ENCODE measurements at regions not wholly inside any gene's neighbourhood (a gene's known extent, or its start where the extent isn't known, plus 50 kb on each side); places are given as distances from the start of the nearest gene placed in this dataset.
"Not testable (repeated sequence)": the region's sequence is repeated elsewhere in the genome, so short reads cannot be mapped to it uniquely, and the experiment has no call there.

DNA sequence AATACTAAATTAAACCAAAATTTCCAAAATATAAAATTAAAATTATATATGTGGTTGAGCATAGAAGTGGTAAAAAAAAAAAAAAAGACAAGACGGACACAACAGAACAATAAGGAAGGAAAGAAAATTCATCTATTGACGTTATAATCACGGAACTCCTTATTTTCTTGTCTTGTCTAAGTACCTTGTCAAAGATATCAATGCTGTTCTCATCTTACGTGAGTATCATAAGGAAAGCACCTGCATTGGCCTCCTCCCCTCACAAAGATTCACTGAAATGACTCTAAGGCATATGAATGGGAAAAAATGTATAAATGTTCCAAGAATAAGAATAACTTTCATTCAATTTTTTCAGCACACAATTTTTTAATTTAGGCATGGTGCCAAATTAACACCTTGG lies 135.4 kb downstream of the PPP1R3A start:
- no peak for DNase-seq (ENCODE audit: low spot score)

DNA sequence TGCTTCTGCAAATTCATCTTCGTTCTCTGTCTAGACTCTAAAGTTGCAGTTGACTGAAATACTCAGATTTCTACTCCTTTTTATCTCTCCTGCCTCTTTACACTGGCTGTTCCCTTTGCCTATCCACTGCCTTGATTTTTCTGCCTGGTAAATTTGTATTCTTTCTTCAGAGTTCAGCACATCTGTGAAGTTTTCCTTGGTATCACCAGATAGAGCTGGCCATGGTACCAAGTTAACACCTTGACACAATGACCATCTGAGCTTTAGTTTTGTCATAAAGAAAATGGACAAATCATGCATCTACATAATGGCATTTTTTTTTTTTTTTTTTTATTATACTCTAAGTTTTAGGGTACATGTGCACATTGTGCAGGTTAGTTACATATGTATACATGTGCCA lies 143.0 kb downstream of the PPP1R3A start:
- DNase-seq (ENCODE audit: low spot score): no peak

DNA sequence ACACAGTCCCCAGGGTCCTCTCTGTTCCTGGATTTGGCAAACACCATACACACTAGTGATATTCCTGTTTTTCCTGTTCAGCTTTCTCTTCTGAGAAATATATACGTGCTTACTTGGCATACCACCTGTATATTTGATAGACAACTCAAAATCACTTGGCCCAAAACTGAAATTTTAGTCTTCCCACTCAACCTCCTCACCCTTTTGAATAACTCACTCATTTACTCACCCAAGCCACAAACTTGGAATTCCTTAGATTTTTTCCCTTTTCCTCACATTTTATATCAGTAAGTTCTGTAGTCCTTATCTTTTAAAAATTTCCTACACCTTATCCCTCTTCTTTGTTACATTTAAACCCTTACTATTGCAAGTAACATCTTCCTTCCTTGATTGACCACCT lies 143.4 kb downstream of the PPP1R3A start:
- DNase-seq (ENCODE audit: low spot score): no peak

DNA sequence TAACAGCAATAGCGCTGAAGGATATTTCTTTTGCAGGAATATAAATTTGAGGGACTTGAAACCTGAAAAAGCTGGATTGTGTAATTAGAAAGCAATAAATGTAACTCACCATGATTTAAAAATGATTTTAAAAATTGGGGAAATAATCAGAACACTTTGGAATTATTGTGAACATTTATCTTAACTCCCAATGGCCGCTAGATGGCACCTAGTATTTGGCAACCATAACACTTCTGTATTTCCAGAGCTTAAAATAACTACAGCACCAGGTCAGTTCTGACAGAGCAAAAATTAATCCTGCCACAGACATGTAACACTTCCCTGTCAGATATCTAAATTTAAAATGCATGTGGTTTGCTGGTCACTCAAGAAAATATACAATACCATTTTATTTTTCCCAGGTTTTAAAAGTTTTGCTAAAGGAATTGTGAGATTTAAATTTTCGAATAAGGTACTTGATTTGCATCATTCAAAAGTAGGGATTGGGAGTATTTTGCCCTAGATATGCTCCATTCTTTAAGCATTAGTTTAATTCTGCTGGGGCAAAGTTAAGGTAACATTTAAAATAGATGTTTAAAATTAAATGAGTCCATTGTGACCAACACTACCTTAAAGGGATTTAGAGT lies 144.5 kb downstream of the PPP1R3A start:
- DNase-seq (ENCODE audit: low spot score): peak; percentile 21

DNA sequence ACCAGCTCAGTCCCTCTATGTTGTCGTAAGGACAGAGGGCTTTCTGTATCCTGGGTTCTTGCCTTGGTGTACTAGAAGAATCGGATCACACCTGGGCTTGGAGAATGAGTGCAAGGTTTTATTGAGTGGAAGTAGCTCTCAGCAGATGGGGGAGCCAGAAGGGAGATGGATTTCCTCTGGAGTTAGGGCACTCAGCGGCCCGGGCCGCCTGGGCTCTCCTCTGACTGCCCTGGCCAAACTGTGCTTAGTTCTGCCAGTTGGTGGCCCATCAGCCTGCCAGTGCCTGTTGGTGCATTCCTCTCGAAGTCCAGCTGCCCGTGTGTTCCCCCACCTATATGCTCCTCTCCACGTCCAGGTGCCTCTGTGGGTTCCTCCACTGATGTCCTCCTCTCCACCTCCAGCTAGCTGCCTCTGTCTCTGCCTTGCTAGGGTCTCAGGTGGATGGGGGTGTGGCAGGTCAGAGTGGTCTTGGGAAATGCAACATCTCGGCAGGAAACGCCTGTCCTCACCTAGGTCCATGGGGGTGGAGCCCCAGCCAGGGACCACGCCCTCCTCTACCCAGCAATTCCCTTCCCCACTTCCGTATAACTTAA lies 148.6 kb downstream of the PPP1R3A start:
- no peak for DNase-seq (ENCODE audit: low spot score)

DNA sequence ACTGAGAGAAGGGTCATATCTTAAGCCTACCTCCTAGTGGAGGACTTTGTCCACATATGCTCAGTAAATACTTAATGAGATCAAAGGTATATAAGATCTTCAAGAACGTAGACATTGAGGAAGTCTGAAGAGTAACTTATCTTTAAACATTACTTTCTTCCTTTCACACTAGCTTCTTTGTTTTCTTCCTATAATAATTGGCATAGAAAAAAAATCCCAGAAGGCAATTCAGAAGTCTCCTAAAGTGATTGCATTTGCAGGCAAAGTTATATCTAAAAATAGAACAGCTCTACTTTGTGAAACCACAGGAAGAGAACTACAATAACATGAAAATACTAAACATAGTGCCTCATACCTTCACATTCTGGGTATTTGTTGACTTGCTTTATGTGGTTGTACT lies 150.4 kb downstream of the PPP1R3A start:
- no peak for DNase-seq (ENCODE audit: low spot score)

DNA sequence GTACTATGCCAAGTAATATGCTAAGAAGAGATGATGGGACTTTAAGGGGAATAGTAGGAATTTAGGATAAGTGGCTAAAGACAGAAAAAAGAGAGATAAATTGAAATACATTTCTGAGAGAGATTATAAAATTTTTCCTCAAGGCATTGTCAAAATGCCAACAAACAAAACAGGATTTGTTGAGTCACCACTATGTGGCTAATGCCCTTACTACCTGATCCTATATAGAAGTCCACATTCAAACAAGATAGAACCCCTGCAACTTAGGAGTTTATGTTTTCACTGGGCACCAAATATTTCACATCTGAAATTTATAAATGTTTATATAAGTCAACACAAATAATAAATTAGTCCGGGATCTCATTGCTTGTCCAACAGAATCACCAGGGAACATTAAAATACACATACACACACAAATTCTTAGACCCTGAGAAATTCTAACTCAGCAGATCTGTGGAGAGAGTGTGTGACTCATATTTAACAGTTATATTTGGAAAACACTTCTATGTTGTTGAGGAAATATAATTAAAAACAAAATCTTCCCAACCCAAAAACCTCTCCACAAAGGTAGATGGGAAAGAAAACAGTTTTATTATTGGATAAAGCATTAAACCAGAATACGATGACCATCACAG lies 154.3 kb downstream of the PPP1R3A start:
- DNase-seq (ENCODE audit: low spot score): no peak

DNA sequence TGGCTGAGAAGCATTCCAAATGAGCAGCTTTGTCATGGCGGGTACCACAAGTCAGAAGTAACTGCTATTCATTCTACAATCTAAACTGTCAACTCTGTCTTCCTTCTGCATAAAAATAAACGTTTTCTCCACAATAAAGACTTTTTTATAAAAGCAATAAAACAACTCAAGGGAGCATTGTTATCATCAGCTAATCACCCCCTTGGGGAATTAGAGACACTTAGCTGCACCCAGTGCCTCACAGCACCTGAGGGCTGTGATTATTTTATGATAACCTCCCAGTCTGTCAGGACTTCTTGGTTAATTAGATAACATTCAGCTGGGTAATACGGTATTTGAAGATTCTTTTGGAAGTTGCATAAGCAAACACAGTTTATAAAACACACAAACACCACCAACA lies 155.6 kb downstream of the PPP1R3A start:
- DNase-seq (ENCODE audit: low spot score): no peak

DNA sequence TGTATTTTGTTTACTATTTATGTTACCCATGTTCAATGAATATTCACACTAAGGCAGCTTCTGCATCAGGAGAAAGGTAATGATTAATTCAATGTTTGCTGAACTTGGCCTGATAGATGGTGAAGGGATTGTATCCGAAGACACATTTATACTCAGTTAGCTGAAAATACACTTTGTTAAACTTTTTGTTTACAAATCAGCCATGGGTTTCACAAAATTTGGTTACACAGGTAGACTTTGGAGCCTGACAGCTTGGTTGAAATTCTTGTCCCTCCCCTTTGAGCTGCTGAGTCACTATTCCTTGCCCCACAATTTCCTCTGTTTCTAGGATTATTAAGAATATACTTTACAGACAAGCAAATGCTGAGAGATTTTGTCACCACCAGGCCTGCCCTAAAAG lies 162.6 kb downstream of the PPP1R3A start:
- no peak for DNase-seq (ENCODE audit: low spot score)

DNA sequence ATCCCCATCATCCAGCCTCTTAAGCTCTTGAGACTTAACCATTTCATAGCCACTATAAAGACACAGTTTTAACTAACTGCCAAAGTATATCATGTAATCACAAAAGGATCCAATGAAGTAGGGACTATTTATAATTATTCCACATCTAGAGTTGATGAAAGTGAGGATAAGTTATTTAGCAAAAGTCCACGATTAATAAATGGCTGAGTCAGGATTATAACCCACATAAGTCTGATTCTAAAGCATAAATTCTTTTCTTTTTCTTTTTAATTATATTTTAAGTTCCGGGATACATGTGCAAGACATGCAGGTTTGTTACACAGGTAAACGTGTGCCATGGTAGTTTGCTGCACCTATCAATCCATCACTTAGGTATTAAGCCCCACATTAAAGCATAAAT lies 166.1 kb downstream of the PPP1R3A start:
- no peak for DNase-seq (ENCODE audit: low spot score)

DNA sequence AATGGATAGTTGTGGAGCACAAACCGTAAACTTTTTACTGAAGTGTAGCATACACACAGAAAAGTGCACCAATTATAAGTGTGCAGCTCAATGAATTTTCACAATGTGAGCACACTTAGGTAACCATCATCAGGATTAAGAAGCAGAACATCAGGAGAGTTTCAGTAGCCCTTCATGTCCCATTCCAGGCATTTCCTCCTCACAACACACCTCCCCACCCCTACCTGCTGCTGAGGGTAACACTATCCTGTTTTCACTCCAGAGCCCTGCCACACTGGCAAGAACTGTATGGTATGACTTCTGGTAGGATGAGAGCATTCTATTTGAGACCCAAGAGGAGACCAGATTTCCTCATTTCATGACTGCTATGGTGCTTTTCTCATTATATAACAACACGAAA lies 166.5 kb downstream of the PPP1R3A start:
- DNase-seq (ENCODE audit: low spot score): no peak

DNA sequence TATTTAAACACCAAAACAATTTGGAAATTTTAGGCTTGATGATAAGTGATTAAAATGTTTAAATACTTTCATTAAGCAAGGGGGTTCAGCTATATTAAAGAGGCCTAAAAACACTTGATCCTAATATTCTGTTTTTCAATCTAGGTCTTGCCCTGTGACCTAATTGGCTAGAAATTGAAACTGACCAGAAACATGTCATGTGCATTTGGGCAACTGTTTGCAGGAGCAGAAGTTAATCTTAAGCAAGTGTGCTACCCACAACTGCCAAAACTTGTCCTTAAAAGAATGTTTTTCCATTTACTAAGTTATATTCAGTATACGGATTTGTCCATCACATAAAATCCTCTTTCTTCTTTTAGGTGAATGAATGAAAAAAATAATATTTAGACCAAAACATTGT lies 167.3 kb downstream of the PPP1R3A start:
- DNase-seq (ENCODE audit: low spot score): no peak

DNA sequence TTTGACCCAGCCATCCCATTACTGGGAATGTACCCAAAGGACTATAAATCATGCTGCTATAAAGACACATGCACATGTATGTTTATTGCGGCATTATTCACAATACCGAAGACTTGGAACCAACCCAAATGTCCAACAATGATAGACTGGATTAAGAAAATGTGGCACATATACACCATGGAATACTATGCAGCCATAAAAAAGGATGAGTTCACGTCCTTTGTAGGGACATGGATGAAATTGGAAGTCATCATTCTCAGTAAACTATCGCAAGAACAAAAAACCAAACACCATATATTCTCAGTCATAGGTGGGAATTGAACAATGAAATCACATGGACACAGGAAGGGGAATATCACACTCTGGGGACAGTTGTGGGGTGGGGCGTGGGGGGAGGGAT lies 170.4 kb downstream of the PPP1R3A start:
- DNase-seq (ENCODE audit: low spot score): not testable (repeated sequence)

DNA sequence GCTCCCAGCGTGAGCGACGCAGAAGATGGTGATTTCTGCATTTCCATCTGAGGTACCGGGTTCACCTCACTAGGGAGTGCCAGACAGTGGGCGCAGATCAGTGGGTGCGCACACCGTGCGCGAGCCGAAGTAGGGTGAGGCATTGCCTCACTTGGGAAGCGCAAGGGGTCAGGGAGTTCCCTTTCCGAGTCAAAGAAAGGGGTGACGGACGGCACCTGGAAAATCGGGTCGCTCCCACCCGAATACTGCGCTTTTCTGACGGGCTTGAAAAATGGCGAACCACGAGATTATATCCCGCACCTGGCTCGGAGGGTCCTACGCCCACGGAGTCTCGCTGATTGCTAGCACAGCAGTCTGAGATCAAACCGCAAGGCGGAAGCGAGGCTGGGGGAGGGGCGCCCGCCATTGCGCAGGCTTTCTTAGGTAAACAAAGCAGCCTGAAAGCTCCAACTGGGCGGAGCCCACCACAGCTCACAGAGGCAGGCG lies 175.8 kb downstream of the PPP1R3A start:
- DNase-seq (ENCODE audit: low spot score): not testable (repeated sequence)

DNA sequence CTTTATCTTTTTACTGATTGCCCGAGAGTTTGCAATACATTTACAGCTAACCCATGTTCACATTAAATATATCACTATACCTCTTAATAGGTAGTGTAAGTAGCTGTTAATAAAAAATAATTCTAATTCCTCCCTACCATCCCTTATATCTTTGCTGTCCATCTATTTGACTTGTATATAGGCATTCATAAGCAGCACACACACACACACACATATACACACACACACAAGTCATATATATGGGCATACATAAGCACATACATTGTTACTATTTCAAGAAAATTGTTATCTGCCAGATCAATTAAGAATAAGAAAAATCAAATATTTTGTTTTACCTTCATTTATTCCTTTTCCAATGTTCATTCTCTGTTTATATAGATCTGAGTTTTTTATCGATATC lies 176.4 kb downstream of the PPP1R3A start:
- DNase-seq (ENCODE audit: low spot score): no peak

DNA sequence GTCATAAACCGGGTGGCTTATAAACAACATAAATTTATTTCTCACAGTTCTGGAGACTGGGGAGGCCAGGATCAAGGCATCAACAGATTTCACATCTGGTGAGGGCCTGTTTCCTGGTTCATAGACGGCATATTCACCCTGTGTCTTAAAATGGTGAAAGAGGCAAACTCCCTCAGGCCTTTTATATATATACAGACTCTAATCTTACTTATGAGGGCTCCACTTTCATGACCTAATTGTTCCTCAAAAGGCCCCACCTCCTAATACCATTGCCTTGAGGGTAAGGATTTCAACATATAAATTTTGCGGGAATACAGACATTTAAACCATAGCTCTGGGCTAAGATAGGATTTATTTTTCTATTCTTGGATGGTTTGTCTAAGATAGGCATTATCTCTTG lies 187.2 kb downstream of the PPP1R3A start:
- no peak for DNase-seq (ENCODE audit: low spot score)

DNA sequence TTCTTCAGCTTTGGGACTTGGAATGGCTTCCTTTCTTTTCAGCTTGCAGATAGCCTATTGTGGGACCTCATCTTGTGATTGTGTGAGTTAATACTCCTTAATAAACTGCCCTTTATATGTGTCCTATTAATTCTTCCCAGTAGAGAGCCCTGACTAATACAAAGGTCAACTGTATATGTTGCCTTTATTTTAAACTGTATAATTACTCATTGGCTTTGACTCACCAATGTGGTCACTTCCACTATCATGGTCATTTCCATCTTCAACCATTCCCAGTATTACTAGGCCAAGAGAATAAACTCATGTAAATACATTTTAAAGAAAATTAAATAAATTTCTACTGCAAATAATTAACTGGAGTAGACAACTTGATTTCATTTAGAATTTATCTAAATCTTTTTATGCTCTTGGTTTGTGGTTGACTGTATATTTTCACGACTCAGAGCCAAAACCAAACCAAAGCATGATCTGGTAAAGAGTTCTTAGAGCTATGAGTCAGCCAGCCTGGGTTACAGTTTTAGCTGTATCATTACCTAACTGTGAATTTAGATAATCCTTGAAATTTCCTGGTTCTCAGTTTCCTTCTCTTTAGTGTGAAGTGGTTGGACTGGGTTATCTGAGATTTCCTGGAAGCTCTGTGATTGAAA lies 188.4 kb downstream of the PPP1R3A start:
- peak; percentile 2 for DNase-seq (ENCODE audit: low spot score)

DNA sequence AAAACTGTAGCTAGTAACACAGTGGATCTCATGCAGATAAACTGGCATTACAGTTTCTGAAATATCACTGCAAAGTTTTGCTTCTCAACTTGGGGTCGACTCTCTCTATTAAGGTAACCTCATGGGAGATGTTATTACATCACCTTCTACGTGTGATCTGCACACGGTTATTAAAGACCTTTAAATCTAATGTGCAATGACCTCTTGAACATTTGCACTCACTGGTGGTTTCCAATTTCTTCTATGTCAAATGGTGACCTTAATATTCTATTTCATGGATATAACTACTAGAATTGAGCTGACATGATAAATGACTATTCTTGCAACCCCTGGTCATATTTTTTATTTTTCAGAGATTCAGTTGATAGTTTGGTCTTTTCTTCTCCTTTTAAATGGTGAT lies 191.3 kb downstream of the PPP1R3A start:
- no peak for DNase-seq (ENCODE audit: low spot score)

DNA sequence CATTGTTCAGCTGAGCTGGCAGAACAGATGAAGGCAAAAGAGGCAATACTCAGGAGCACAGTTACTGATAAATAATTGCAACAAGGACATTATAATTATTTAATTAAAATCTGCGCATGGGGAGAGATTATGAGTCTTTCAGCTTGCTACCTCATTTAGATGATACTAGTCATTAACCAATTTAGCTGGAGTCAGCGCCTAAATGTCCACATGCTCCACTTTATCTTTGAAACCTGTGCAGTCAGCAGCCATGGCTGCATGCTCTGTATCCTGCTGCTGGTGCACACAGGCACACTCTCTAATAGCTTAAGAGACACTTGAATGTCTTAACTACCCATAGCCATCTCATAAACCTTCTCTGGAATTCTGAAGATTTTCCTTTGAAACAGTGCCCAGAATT lies 196.8 kb downstream of the PPP1R3A start:
- DNase-seq (ENCODE audit: low spot score): no peak

DNA sequence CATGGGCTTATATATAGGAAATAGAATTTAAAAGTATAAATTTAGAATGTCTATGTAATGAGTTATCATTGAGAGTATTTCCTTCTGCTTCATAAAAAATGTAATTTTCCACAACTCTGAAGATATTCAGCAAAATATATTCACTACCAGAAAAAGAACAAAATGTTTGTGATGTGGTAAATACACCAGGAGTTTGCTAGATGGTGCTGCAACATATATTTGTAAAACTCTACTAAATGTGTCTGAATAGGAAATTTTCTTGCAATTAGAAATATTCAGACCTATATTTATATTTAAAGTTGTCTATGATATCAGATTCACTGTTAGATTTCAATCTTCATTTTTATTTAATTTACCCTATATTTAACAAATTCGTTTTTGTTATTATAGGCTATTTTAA lies 201.1 kb downstream of the PPP1R3A start:
- DNase-seq (ENCODE audit: low spot score): no peak

DNA sequence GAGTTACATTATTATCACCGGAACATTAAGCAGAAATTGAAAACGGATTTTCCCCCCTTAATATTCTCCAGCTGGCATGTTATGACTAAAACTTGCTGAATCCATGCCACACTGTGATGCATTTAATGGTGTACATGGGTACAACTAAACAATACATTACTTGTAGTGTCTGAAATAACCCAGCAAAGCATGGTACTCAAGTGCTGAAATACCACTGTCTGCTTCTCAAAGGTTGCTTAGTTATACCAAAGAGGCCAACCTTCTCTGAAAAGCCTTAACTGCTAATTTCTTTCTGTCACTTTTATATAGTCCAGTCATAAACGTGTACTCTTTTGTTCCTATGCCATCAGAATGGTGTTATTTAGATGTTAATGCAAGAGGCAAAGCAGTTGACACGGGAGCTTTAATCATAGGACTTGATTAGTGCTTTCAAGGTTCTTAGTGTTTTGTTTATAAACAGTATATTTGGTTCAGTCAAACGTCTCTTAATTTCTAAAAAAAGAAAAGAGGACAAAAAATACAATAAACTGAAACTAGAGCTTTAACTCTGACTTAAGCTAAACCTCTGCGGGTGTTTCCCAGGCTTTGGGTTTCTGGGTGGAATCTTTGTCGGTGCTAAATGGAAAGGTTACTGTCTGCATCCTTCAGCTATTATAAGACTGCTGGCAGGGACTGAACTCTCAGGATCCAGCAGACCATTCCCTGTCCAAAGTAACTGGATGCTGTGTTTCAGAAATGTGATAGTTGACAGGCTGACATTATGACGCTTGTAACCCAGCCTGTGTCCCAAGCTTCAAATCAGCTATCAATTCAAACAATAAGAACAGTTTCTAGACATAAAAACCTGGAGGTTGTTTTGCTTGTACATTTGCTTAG lies 202.6 kb downstream of the PPP1R3A start:
- no peak for DNase-seq (ENCODE audit: low spot score)

DNA sequence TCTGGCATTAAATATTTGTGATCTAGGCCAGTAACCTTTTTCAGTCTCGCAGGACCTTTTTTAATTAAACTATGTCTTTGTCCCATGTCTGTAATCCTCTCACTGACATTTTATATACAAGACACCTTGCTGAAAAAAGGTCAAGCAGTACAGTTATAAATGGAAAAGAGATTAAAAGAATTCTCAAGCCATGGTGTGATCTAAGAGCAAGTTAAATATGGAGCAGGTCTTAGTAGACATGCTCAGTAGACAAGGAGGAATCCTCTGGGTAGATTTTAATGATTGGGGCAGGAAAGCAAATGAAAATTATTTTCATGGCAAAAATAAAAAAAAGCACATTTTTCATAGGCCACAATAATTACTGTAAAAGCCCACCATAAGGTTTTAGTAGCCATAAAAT lies 203.5 kb downstream of the PPP1R3A start:
- no peak for DNase-seq (ENCODE audit: low spot score)
